ENCODE measurements at regions not wholly inside any gene's neighbourhood (a gene's known extent, or its start where the extent isn't known, plus 50 kb on each side); places are given as distances from the start of the nearest gene placed in this dataset.

DNA sequence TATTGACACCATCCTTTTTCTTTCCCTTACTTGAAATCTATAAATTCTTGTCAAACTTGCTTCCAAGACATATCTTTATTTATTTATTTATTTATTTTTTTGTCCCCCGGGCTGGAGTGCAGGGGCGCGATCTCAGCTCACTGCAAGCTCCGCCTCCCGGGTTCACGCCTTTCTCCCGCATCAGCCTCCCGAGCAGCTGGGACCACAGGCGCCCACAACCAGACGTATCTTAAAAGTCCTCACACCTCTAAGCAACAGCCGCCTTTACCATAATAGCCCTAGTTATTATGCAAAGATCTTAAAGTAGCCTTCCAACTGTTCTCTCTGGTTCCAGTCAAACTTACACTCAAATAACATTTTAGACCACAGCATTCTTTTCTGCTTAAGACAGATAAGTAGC is 657.0 kb upstream of the B3GAT1 start:
- no peaks in the 10 kb centered on the region for H3K9me3 ChIP-seq
- no peak overlapping the region for H3K4me3 ChIP-seq
- no peaks in the 10 kb centered on the region for H3K36me3 ChIP-seq
- DNase-seq (no peak), ATAC-seq (no peak)
- no peaks in the 10 kb centered on the region for H3K27me3 ChIP-seq
- H3K4me1 ChIP-seq, result no peaks in the 10 kb centered on the region
- TF ChIP-seq, protein P1, sequence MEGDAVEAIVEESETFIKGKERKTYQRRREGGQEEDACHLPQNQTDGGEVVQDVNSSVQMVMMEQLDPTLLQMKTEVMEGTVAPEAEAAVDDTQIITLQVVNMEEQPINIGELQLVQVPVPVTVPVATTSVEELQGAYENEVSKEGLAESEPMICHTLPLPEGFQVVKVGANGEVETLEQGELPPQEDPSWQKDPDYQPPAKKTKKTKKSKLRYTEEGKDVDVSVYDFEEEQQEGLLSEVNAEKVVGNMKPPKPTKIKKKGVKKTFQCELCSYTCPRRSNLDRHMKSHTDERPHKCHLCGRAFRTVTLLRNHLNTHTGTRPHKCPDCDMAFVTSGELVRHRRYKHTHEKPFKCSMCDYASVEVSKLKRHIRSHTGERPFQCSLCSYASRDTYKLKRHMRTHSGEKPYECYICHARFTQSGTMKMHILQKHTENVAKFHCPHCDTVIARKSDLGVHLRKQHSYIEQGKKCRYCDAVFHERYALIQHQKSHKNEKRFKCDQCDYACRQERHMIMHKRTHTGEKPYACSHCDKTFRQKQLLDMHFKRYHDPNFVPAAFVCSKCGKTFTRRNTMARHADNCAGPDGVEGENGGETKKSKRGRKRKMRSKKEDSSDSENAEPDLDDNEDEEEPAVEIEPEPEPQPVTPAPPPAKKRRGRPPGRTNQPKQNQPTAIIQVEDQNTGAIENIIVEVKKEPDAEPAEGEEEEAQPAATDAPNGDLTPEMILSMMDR (IDR thresholded peaks at IDR 0.05), result no peak
- intact Hi-C loops (cut with DNase I), result no loop called here
- H3K27ac ChIP-seq, result no peak overlapping the region

DNA sequence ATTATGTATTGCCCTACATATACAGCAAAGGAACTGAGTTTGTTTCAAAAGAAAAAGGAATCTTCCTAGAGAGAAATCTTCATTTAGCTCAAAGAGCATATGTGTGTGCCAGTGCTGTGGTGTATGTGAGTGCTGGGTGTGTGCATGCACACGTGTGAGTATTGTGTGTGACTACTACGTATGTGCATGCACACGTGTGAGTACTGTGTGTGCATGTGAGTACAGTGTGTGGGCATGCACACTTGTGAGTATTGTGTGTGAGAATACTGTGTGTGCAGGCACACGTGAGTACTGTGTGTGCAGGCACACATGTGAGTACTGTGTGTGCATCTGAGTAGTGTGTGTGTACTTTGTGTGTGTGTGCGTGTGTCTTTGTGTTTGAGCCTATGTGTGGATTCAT is 651.0 kb upstream of the B3GAT1 start:
- no peaks in the 10 kb centered on the region for H3K36me3 ChIP-seq
- H3K4me3 ChIP-seq, result no peak overlapping the region
- H3K27ac ChIP-seq, result no peak overlapping the region
- peaks cover 6% of the 10 kb centered on the region for H3K9me3 ChIP-seq
- H3K27me3 ChIP-seq, result no peaks in the 10 kb centered on the region
- TF ChIP-seq, protein P1 (IDR thresholded peaks at IDR 0.05), result no peak
- intact Hi-C loops (cut with DNase I), result no loop called here
- no peak for DNase-seq
- H3K4me1 ChIP-seq, result no peaks in the 10 kb centered on the region
- peak; percentile 43 for ATAC-seq

DNA sequence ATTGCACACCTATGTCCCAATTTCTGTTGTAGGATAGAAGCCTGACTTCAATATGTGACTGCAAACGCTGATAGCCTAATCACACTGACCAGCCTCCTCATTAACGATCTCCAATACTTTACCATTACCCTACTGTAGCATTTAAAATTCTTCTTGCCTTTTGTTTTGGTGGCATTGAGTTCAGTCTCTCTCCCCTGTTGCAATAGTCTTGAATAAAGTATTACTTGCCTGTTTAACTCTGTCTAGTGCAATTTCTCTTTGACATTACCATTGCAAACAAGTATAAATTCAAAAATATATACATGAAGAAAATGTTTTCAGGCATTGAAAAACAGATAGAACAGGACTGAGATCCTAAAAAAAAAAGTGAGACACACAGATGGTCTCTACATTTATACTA is 649.1 kb upstream of the B3GAT1 start:
- TF ChIP-seq, protein P1 (IDR thresholded peaks at IDR 0.05), result no peak
- DNase-seq, result no peak
- Histone ChIP-seq H3K4me1 (no peaks in the 10 kb centered on the region), H3K4me3 (no peak overlapping the region), H3K9me3 (peaks cover 6% of the 10 kb centered on the region), H3K27me3 (no peaks in the 10 kb centered on the region), H3K27ac (no peak overlapping the region), H3K36me3 (no peaks in the 10 kb centered on the region)
- intact Hi-C loops (cut with DNase I), result no loop called here
- ATAC-seq, result no peak

DNA sequence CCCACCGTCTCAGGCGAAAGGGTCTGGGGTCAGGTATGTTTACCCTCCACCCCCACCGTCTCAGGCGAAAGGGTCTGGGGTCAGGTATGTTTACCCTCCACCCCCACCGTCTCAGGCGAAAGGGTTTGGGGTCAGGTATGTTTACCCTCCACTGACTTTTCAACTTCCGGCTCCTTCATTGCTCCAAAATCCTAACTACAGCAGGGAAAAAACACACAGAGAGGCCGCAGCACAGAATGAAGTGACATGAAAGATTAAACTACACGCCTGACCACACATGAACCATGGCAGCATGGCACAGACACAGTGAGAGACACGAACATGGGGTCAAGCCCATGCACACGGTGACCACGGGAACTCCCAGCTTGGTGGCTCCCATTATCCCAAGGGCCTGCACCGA is 634.9 kb upstream of the B3GAT1 start:
- intact Hi-C loops (cut with DNase I), result no loop called here
- TF ChIP-seq, protein P1 (IDR thresholded peaks at IDR 0.05), result no peak
- Histone ChIP-seq H3K4me3 (no peak overlapping the region), H3K27ac (no peak overlapping the region), H3K4me1 (no peaks in the 10 kb centered on the region), H3K9me3 (no peaks in the 10 kb centered on the region), H3K27me3 (no peaks in the 10 kb centered on the region), H3K36me3 (no peaks in the 10 kb centered on the region)
- DNase-seq (no peak), ATAC-seq (no peak)

DNA sequence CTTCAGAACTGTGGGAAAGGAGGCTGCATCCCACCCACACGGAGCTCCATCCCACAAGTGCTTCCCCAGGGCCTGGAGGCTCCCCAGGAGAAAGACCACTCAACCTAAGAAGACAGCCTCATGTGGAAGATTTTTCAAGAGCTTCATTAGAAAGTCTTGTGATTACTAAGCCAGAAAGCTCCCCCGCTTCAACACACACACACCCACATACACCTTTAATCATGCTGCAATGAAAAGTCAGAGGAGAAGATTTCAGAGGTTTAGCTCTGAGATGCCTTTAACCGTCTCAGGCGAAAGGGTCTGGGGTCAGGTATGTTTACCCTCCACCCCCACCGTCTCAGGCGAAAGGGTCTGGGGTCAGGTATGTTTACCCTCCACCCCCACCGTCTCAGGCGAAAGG is 634.5 kb upstream of the B3GAT1 start:
- Histone ChIP-seq H3K27ac (no peak overlapping the region), H3K4me3 (no peak overlapping the region), H3K27me3 (no peaks in the 10 kb centered on the region), H3K9me3 (no peaks in the 10 kb centered on the region), H3K4me1 (no peaks in the 10 kb centered on the region), H3K36me3 (no peaks in the 10 kb centered on the region)
- TF ChIP-seq, protein P1 (IDR thresholded peaks at IDR 0.05), result no peak
- DNase-seq (no peak), ATAC-seq (no peak)
- intact Hi-C loops (cut with DNase I), result no loop called here

DNA sequence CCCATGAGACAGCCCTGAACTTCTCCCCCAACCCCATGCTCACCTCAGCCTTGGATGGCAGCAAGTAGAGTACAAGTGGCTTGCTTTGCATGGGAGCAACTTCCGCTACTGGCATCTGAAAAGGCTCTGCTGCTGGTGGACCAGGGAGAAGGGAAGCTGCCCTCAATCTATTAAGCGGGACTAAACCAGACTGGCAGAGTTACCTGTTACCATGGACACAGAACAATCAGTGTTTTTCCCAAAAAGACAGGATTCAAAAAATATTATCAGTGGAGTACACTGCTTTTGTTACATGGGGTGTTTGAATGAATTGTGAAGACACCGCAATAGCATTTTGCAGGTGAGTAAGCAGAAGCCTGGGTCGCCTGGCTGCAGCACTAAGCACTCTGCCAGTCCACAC is 631.4 kb upstream of the B3GAT1 start:
- Histone ChIP-seq H3K27me3 (no peaks in the 10 kb centered on the region), H3K27ac (no peak overlapping the region), H3K36me3 (no peaks in the 10 kb centered on the region), H3K4me1 (no peaks in the 10 kb centered on the region), H3K4me3 (no peak overlapping the region), H3K9me3 (no peaks in the 10 kb centered on the region)
- no peak for DNase-seq
- ATAC-seq, result no peak
- intact Hi-C loops (cut with DNase I), result no loop called here
- TF ChIP-seq, protein P1 (IDR thresholded peaks at IDR 0.05), result no peak

Data from upper lobe of right lung (tissue), 1 donor.